Upper lobe of left lung (tissue), 4 donors: ENCODE measurements at regions not wholly inside any gene's neighbourhood (a gene's known extent, or its start where the extent isn't known, plus 50 kb on each side); places are given as distances from the start of the nearest gene placed in this dataset.

Experiments used
- CTCF ChIP-seq, 6 experiments: fragments of 450-650 bp in 4 of 6; fragments of 200-600 bp in 2 of 6; sonication (generic) in 2 of 6; IDR thresholded peaks; one replicate each; pipeline ENCODE4 v1.5.1; 2016 to 2019; ENCODE audit warnings: antibody characterized with exemption in 6 of 6
- EP300 ChIP-seq, 4 donors: sonication (generic); formaldehyde crosslinking; IDR thresholded peaks; one replicate each; pipeline ENCODE4 v1.5.1; 2017; ENCODE audit warnings: antibody characterized with exemption in 4 of 4, control low read depth in 2 of 4
- POLR2A ChIP-seq, 4 donors: fragments of 450-650 bp; IDR thresholded peaks; one replicate each; pipeline ENCODE4 v1.5.1; 2016 to 2017; ENCODE audit warnings: antibody characterized with exemption in 4 of 4, mild to moderate bottlenecking in 2 of 4

DNA sequence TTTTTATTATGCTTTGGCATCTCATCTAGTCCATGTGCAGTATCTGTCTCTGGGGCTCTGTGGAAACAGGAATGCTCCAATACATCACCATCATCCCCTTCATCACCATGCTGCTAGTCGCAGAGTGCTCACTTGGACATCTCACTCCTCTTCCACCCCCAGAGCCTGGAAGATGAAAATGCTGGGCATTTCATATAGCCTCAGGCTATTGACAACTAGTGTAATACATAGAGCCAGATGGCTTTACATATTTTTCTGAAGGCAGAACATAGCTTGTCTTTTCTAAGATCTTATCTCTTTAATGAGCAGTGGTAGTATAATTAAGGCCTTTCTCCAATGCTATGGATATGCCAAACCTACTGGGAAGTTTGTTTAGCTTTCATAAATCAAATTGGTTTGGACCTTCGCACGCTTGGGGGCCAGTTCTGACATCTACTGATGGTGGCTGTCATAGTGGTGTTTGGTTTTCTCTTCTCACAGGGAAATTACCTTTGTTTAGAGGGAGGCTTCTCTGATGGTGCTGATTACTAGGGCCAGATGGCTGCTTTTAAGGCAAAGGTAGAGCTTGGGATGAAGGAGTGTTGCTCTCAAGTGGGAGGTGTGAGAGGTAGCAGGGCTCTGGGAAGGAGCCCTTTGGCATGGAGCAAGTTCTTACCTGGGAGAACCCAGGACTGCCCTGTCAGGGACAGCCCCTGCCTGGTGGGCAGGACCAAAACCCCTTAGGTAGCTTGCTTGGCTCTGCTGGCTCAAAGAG lies 63.1 kb upstream of the CXCL14 start:
- TF ChIP-seq CTCF (IDR thresholded peaks at IDR 0.05) (no peak), EP300 (IDR thresholded peaks at IDR 0.05) (no peak), POLR2A (IDR thresholded peaks at IDR 0.05) (no peak)
